GM18505 (cell line): ENCODE measurements at regions not wholly inside any gene's neighbourhood (a gene's known extent, or its start where the extent isn't known, plus 50 kb on each side); places are given as distances from the start of the nearest gene placed in this dataset.

Source experiments
- ATAC-seq: cut with Tn5 transposase; IDR thresholded peaks from one replicate; pipeline ENCODE4 v1.9.1; 2021; ENCODE audit not compliant: unreplicated experiment
- POLR2A ChIP-seq: IDR thresholded peaks from 4 replicates; pipeline ENCODE4 v1.6.1; 2011; ENCODE audit warnings: borderline replicate concordance; ENCODE audit not compliant: insufficient read depth, insufficient read length; ENCODE audit errors: extremely low read depth

GRCh38 chr10:55369670-55370420 lies 568.8 kb upstream of the PCDH15 start:
- ATAC-seq = no peak

GRCh38 chr10:55368467-55368866 lies 567.4 kb upstream of the PCDH15 start:
- no peak for ATAC-seq
- TF ChIP-seq POLR2A = no peak

More at GRCh38 chr10:55369670-55370420, 568.8 kb upstream of the PCDH15 start:
- no peak for TF ChIP-seq POLR2A

GRCh38 chr10:55367555-55367954 lies 566.5 kb upstream of the PCDH15 start:
- no peak for ATAC-seq
- TF ChIP-seq POLR2A = no peak

GRCh38 chr10:55358539-55358938 lies 557.5 kb upstream of the PCDH15 start:
- ATAC-seq = no peak
- TF ChIP-seq POLR2A = no peak

GRCh38 chr10:55353414-55353813 lies 552.4 kb upstream of the PCDH15 start:
- TF ChIP-seq POLR2A = no peak
- ATAC-seq = no peak

GRCh38 chr10:55351431-55351830 lies 550.4 kb upstream of the PCDH15 start:
- no peak for TF ChIP-seq POLR2A
- ATAC-seq = no peak

- no peak for ATAC-seq
- TF ChIP-seq POLR2A = no peak
Measured at GRCh38 chr10:55348534-55348933, 547.5 kb upstream of the PCDH15 start.

- no peak for ATAC-seq
- no peak for TF ChIP-seq POLR2A
Measured at GRCh38 chr10:55330486-55330885, 529.5 kb upstream of the PCDH15 start.

- ATAC-seq = no peak
- TF ChIP-seq POLR2A = no peak
Measured at GRCh38 chr10:55329796-55330195, 528.8 kb upstream of the PCDH15 start.

- no peak for ATAC-seq
- TF ChIP-seq POLR2A = no peak
Measured at GRCh38 chr10:55320187-55320700, 519.2 kb upstream of the PCDH15 start.

GRCh38 chr10:55311848-55312635 lies 511.0 kb upstream of the PCDH15 start:
- ATAC-seq = no peak
- no peak for TF ChIP-seq POLR2A

- TF ChIP-seq POLR2A = no peak
- ATAC-seq = no peak
Measured at GRCh38 chr10:55310143-55310542, 509.1 kb upstream of the PCDH15 start.

GRCh38 chr10:55305285-55305684 lies 504.3 kb upstream of the PCDH15 start:
- TF ChIP-seq POLR2A = no peak
- ATAC-seq = no peak

GRCh38 chr10:55287346-55287745 lies 486.3 kb upstream of the PCDH15 start:
- TF ChIP-seq POLR2A = no peak
- ATAC-seq = no peak
